GM19395 (cell line): ENCODE measurements at regions not wholly inside any gene's neighbourhood (a gene's known extent, or its start where the extent isn't known, plus 50 kb on each side); places are given as distances from the start of the nearest gene placed in this dataset.

Source experiments
- ATAC-seq: cut with Tn5 transposase; IDR thresholded peaks from one replicate; pipeline ENCODE4 v1.9.1; 2021; ENCODE audit warnings: mild to moderate bottlenecking, moderate library complexity; ENCODE audit not compliant: unreplicated experiment

DNA sequence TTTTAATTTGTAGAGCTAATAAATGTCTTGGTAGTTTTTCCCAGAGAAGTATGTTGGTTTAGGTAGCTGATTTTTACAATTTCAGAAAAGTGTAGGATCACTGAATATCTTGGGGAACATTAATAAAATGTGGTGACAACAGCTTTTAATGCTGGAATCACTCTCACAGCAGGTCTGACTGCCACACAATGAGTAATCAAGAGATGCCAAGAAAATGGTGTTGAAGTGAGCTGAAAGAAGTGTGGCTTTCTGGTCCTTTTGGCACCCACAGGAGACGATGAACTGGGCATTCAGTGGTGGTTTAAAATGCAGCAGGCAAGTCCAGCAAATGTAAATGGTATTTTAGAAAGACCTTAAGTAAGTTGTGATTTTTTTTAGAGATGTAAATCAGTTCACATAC is 175.8 kb downstream of the CBLN2 start:
- ATAC-seq = no peak

DNA sequence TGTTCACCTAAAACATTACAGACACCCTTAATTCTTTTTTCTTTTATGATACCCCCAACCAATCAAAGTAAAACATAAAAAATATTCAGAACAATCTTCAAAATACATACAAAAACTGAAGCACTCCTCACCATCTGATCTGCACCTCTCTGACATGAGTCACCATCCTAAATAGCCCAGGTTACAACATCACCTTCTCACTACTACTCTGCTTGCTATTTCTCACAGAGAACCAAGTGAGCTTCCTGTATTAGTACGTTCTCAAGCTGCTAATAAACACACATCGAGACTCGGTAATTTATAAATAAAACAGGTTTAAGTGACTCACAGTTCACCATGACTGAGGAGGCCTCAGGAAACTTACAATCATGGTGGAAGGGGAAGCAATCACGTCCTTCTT is 183.5 kb downstream of the CBLN2 start:
- ATAC-seq = no peak

DNA sequence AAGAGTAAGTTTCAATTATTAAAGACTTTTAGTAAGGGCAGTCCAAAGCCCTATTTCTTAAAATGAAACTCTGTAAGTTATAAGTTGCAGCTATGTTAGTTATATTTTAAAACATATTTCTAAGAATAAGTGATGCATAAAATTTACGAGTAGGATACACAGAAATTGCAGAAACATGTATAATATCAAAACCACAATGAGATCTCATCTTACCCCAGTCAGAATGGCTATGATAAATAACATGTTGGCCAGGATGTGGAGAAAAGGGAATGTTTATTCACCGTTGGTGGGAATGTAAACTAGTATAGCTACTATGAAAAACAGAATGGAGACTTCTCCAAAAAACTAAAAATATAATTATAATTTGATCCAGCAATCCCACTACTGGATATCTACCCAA is 201.2 kb downstream of the CBLN2 start:
- ATAC-seq = no peak

DNA sequence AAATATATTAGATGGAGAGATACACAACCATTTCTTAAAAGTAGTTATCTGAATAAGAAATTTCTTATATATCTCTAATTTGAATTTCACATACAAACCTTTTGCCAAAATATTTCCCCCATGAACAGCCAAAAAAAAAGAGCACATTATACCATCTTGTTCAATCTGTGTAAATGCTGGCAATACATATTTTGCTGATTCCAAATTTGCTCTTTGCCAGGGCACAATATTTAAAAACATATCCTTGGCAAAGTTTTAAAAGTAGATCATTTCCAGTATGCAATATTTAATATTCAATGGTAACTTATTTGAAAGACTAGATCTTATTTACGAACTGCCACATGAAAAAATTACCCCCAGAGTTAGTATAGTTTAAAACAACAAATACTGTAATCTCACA is 204.2 kb downstream of the CBLN2 start:
- no peak for ATAC-seq

GRCh38 chr18:72336786-72337185 is 207.4 kb downstream of the CBLN2 start:
- no peak for ATAC-seq

- ATAC-seq = no peak
Measured at GRCh38 chr18:72329533-72329932, 214.6 kb downstream of the CBLN2 start.

GRCh38 chr18:72325307-72325706 is 218.8 kb downstream of the CBLN2 start:
- ATAC-seq = no peak

DNA sequence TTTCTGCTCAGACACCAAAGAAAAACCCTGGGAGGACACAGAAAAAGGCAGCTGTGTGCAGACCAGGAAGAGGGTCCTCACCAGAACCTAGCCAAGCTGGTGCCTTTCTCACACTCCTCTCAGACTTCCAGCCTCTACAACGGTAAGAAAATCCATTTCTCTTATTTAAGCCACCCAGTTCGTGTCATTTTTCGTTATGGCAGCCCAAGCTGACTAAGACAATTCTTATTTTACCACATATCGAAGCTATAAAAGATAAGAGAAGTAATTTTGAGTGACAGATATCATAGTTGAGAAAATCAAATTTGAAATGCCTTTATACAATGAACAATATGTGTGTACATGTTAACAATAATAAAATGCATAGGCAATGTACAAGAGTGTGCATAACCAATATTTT is 219.5 kb downstream of the CBLN2 start:
- ATAC-seq = no peak

GRCh38 chr18:72316497-72316896 is 227.6 kb downstream of the CBLN2 start:
- no peak for ATAC-seq

GRCh38 chr18:72283148-72283925 is 260.8 kb downstream of the CBLN2 start:
- ATAC-seq = no peak

- ATAC-seq = no peak
Measured at GRCh38 chr18:72273025-72273424, 271.1 kb downstream of the CBLN2 start.

DNA sequence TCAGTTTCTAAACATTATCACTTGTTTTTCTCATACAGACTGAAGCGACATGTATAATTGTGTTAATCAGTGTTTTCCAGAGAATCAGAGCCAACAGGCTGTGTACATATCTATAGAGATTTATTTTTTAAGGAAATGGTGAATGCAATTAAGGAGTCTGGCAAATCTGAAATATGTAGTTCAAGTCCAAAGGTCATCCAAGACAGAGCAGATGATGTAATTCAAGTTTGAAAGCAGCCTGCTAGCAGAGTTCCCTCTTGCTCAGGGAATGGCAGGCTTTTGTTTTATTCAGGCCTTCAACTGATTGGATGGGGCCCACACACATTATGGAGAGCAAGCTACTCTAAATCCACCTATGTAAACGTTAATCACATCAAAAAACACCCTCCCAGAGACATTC is 282.6 kb downstream of the CBLN2 start:
- ATAC-seq = no peak

- no peak for ATAC-seq
Measured at GRCh38 chr18:72246076-72246475, 298.1 kb downstream of the CBLN2 start.

DNA sequence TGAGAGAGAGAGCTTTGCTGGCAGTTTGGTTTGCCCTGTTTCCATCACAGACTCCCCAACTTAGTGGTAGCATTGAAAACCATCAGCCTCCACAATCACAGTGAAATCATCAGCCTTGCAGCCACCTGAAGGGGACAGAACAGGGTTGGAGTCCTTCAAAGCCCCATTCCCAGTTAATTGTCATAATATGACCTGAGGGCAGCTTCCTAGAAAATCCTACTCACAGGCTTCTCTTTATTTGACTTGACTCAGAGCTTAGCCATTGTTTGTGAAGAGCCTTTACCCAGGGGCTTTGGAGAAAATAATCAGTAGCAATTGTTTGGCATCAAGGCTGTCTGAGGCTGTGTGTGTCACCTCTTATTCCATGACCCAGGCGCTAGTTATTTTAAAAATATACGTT is 308.7 kb downstream of the CBLN2 start:
- ATAC-seq = no peak

- no peak for ATAC-seq
Measured at GRCh38 chr18:72233106-72233505, 311.0 kb downstream of the CBLN2 start.

- ATAC-seq = no peak
Measured at GRCh38 chr18:72232644-72233043, 311.5 kb downstream of the CBLN2 start.

DNA sequence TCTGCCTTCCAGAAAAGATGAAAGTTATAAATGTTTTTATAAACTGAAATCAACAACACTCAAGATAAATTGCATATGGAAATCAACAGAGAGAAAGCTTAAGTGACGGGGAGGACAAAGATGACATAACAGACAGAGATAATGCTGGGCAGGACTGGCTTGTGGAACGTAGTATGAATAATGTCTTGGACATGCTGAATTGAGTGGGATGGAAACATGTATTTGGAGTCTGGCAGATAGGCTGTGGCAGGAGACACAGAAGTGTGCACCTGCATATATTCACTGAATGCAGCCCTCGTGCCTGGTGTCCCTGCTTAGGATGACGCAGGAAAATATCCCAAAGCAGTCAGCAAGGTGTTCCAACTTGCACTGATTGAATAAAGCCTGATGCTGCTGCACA is 318.2 kb downstream of the CBLN2 start:
- ATAC-seq = no peak

- ATAC-seq = no peak
Measured at GRCh38 chr18:72223733-72224132, 320.4 kb downstream of the CBLN2 start.

- no peak for ATAC-seq
Measured at GRCh38 chr18:72208920-72209676, 335.0 kb downstream of the CBLN2 start.

DNA sequence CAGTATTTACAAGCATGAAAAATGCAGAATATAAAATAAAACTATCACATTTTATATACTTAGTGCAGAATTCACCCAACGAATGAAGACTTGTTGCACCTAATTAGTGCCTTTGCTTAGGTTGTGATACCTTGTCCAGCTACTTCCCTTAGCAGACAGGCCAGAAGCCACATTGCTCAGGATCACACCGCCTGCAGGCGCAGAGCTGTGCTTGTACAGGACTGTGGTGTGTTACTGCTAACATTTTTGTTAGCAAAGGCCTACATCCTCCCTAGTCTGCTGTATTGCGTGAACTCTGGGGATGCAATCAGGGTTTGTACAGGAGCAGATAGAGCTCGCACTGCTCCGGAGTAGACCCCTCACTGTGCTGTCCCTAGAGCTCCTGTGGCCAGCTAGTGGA is 336.9 kb downstream of the CBLN2 start:
- ATAC-seq = no peak

DNA sequence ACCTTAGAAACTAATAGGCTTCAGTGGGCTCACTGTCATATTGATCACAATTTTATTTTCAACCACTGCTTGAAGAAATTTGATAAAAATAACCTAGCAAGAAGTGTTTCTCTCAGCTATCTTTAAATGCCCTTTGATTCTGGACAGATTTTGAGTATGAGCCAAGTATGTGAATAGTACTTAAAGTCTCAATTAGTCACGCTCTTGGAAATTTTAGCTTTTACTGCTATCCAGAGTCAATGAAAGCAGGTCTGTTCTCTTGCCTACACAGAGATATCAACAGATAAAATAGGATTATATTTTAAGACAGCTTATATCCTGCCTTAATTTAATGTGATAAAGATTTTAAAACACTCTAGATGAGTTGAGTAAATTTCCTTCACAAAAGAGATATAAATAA is 337.3 kb downstream of the CBLN2 start:
- no peak for ATAC-seq

DNA sequence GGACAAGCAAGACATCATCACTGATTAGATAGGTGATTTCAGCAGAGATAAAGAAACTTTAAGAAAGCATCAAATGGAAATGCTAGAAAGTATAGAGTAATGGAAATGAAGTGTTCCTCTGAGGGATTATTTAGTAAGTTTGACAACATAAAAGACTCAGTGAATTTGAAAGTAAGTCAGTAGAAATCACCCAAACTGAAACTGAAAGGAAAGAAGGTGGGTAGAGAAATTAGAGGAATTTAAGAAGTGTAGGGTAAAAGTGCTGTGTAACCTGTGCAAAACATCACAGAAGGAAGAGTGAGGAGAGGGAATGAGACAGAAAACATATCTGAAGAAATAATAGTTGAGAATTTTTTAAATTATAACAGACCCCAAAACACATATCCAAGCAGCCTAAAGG is 343.1 kb downstream of the CBLN2 start:
- no peak for ATAC-seq
